Keratinocyte (primary cell): ENCODE measurements at regions not wholly inside any gene's neighbourhood (a gene's known extent, or its start where the extent isn't known, plus 50 kb on each side); places are given as distances from the start of the nearest gene placed in this dataset.

Source experiments
- EZH2 ChIP-seq: IDR thresholded peaks from one replicate; pipeline ENCODE4 v1.6.1; 2012; ENCODE audit warnings: inconsistent platforms, mild to moderate bottlenecking, low read length, moderate library complexity
- TF ChIP-seq, protein P1 (sequence below), 3 experiments: IDR thresholded peaks in 1 of 3; conservative IDR thresholded peaks in 1 of 3; optimal IDR thresholded peaks in 1 of 3; 2 replicates in 2 of 3; 3 replicates in 1 of 3; pipeline versions ENCODE3 to v1.5.1; 2011; ENCODE audit warnings: low read length in 3 of 3, mild to moderate bottlenecking in 3 of 3, moderate library complexity in 2 of 3, control low read depth in 1 of 3, inconsistent platforms in 1 of 3; ENCODE audit not compliant: insufficient read depth in 2 of 3; ENCODE audit errors: extremely low read depth in 1 of 3

DNA sequence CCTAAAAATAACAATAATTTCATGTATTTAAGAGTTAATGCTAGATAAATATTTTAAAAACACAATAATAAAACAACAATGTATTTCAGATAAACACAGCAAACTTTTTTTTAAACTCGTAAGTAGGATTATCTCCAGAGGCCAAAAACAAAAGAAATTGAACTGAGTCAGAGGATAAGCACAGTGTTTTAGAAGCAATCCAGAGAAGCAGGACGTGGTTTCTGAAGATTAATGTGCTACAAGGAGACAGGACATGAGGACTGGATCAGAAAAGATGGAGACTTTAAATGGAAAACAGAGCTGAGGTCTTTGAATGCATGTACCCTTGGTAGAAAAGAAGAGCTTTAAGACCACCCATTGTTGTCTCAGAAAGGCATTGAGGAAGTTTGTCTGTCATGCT is 491.2 kb upstream of the TLE4 start:
- TF ChIP-seq, protein P1, sequence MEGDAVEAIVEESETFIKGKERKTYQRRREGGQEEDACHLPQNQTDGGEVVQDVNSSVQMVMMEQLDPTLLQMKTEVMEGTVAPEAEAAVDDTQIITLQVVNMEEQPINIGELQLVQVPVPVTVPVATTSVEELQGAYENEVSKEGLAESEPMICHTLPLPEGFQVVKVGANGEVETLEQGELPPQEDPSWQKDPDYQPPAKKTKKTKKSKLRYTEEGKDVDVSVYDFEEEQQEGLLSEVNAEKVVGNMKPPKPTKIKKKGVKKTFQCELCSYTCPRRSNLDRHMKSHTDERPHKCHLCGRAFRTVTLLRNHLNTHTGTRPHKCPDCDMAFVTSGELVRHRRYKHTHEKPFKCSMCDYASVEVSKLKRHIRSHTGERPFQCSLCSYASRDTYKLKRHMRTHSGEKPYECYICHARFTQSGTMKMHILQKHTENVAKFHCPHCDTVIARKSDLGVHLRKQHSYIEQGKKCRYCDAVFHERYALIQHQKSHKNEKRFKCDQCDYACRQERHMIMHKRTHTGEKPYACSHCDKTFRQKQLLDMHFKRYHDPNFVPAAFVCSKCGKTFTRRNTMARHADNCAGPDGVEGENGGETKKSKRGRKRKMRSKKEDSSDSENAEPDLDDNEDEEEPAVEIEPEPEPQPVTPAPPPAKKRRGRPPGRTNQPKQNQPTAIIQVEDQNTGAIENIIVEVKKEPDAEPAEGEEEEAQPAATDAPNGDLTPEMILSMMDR (optimal IDR thresholded peaks at IDR 0.05 in 1 of 3, IDR thresholded peaks at IDR 0.05 in 1 of 3, conservative IDR thresholded peaks at IDR 0.05 in 1 of 3; ENCODE audit: extremely low read depth in 1 of 3, insufficient read depth in 2 of 3, low read length in 3 of 3): no peak
- TF ChIP-seq EZH2: no peak
